Astrocyte (in vitro differentiated cells and primary cell): ENCODE measurements at regions not wholly inside any gene's neighbourhood (a gene's known extent, or its start where the extent isn't known, plus 50 kb on each side); places are given as distances from the start of the nearest gene placed in this dataset.
A peak's percentile ranks its signal among the peaks of the same experiment; 100 is the strongest.

Experiments used
- DNase-seq: peaks from one replicate; pipeline ENCODE4 v3.0.0-alpha.2; 2010; ENCODE audit warnings: low read depth
- FAIRE-seq: peaks from 2 replicates; lab custom pipeline; 2011; peaks lifted over from hg19 to GRCh38; lab: Jason Lieb, UNC
- H2AFZ ChIP-seq: 2 replicates; pipeline ENCODE4 v1.6.0; 2012; ENCODE audit warnings: low read depth, low read length, inconsistent platforms
- H3K27ac ChIP-seq: 2 replicates; pipeline ENCODE4 v1.5.1; 2011; ENCODE audit warnings: low read depth, low read length, inconsistent platforms
- H3K27me3 ChIP-seq: 2 replicates; pipeline ENCODE4 v1.6.0; 2011; ENCODE audit warnings: low read length, inconsistent platforms; ENCODE audit not compliant: insufficient read depth
- H3K36me3 ChIP-seq: 2 replicates; pipeline ENCODE4 v1.5.1; 2011; ENCODE audit warnings: low read length, inconsistent platforms; ENCODE audit not compliant: insufficient read depth
- H3K4me1 ChIP-seq: 2 replicates; pipeline ENCODE4 v1.5.1; 2011; ENCODE audit warnings: low read length, inconsistent platforms; ENCODE audit not compliant: insufficient read depth
- H3K4me2 ChIP-seq: 2 replicates; pipeline ENCODE4 v1.6.0; 2012; ENCODE audit warnings: low read length, inconsistent platforms
- H3K4me3 ChIP-seq: 2 replicates; pipeline ENCODE4 v1.5.1; 2011; ENCODE audit warnings: low read depth, mild to moderate bottlenecking, low read length, inconsistent platforms; ENCODE audit not compliant: insufficient read depth
- H3K79me2 ChIP-seq: 2 replicates; pipeline ENCODE4 v1.6.0; 2012; ENCODE audit warnings: mild to moderate bottlenecking, low read length, inconsistent platforms; ENCODE audit not compliant: insufficient read depth
- H3K9ac ChIP-seq: 2 replicates; pipeline ENCODE4 v1.6.0; 2012; ENCODE audit warnings: mild to moderate bottlenecking, low read length, inconsistent platforms
- H3K9me3 ChIP-seq: 2 replicates; pipeline ENCODE4 v1.5.1; 2012; ENCODE audit warnings: low read depth, mild to moderate bottlenecking, low read length, inconsistent platforms; ENCODE audit not compliant: insufficient read depth
- H4K20me1 ChIP-seq: 2 replicates; pipeline ENCODE4 v1.6.0; 2012; ENCODE audit warnings: low read length, inconsistent platforms; ENCODE audit not compliant: insufficient read depth
- H3K27ac Mint-ChIP-seq: one replicate; pipeline ENCODE4 v1.8.0; 2021; ENCODE audit warnings: mild to moderate bottlenecking, mixed read lengths; ENCODE audit not compliant: unreplicated experiment
- H3K27me3 Mint-ChIP-seq: one replicate; pipeline ENCODE4 v1.8.0; 2021; ENCODE audit warnings: low read depth, mixed read lengths; ENCODE audit not compliant: unreplicated experiment
- H3K36me3 Mint-ChIP-seq: one replicate; pipeline ENCODE4 v1.8.0; 2021; ENCODE audit warnings: low read depth, mixed read lengths; ENCODE audit not compliant: unreplicated experiment
- H3K4me1 Mint-ChIP-seq: one replicate; pipeline ENCODE4 v1.8.0; 2021; ENCODE audit warnings: low read depth, mixed read lengths; ENCODE audit not compliant: unreplicated experiment
- H3K4me3 Mint-ChIP-seq: one replicate; pipeline ENCODE4 v1.8.0; 2021; ENCODE audit warnings: mild to moderate bottlenecking, moderate library complexity, mixed read lengths; ENCODE audit not compliant: unreplicated experiment
- H3K9me3 Mint-ChIP-seq: one replicate; pipeline ENCODE4 v1.8.0; 2021; ENCODE audit warnings: mild to moderate bottlenecking, mixed read lengths; ENCODE audit not compliant: unreplicated experiment
- EZH2 ChIP-seq: IDR thresholded peaks from 2 replicates; pipeline ENCODE4 v1.6.1; 2012; ENCODE audit warnings: mild to moderate bottlenecking, low read length, inconsistent platforms; ENCODE audit not compliant: insufficient read depth
- TF ChIP-seq, protein P1 (sequence below): IDR thresholded peaks from 2 replicates; pipeline ENCODE4 v1.5.1; 2011; ENCODE audit warnings: low read depth, mild to moderate bottlenecking, inconsistent platforms, low read length, moderate library complexity; ENCODE audit not compliant: insufficient read depth

DNA sequence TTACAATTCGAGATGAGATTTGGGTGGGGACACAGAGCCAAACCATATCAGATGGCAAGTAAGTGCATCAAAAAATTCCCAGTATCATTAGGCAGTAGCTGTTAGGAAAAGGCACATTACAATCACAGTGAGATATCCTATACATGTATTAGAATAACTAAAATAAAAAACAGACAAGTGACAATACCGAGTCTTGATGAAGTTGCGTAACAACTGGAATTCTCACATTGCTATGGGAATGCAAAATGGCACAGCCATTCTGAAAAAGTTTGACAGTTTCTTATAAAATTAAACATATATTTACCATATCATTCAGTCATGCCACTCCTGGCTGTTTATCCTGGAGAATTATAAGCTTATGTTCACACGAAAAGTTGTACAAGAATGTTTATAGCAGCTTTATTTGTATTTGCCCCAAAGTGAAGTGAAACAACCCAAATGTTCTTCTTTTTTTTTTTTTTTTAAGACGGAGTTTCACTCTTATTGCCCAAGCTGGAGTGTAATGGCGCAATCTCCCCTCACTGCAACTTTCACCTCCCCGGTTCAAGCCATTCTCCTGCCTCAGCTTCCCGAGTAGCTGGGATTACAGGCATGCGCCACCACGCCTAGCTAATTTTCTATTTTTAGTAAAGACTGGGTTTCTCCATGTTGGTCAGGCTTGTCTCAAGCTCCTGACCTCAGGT is 93.1 kb upstream of the TLE1 start:
- no peak for FAIRE-seq
- Histone ChIP-seq H3K79me2 (no peaks in the 10 kb centered on the region), H3K4me3 (no peak overlapping the region), H3K9ac (no peak overlapping the region), H3K9me3 (no peaks in the 10 kb centered on the region), H3K27ac (no peak overlapping the region), H3K36me3 (no peaks in the 10 kb centered on the region), H3K4me2 (no peak overlapping the region), H4K20me1 (no peaks in the 10 kb centered on the region), H3K27me3 (no peaks in the 10 kb centered on the region), H3K4me1 (peaks cover under 1% of the 10 kb centered on the region), H2AFZ (no peak overlapping the region)
- Mint-ChIP-seq H3K27me3 (no peaks in the 10 kb centered on the region), H3K4me3 (no peak overlapping the region), H3K4me1 (peaks cover under 1% of the 10 kb centered on the region), H3K27ac (no peak overlapping the region), H3K9me3 (no peaks in the 10 kb centered on the region), H3K36me3 (no peaks in the 10 kb centered on the region)
- TF ChIP-seq, protein P1, sequence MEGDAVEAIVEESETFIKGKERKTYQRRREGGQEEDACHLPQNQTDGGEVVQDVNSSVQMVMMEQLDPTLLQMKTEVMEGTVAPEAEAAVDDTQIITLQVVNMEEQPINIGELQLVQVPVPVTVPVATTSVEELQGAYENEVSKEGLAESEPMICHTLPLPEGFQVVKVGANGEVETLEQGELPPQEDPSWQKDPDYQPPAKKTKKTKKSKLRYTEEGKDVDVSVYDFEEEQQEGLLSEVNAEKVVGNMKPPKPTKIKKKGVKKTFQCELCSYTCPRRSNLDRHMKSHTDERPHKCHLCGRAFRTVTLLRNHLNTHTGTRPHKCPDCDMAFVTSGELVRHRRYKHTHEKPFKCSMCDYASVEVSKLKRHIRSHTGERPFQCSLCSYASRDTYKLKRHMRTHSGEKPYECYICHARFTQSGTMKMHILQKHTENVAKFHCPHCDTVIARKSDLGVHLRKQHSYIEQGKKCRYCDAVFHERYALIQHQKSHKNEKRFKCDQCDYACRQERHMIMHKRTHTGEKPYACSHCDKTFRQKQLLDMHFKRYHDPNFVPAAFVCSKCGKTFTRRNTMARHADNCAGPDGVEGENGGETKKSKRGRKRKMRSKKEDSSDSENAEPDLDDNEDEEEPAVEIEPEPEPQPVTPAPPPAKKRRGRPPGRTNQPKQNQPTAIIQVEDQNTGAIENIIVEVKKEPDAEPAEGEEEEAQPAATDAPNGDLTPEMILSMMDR, result no peak
- no peak for TF ChIP-seq EZH2
- DNase-seq, result no peak

DNA sequence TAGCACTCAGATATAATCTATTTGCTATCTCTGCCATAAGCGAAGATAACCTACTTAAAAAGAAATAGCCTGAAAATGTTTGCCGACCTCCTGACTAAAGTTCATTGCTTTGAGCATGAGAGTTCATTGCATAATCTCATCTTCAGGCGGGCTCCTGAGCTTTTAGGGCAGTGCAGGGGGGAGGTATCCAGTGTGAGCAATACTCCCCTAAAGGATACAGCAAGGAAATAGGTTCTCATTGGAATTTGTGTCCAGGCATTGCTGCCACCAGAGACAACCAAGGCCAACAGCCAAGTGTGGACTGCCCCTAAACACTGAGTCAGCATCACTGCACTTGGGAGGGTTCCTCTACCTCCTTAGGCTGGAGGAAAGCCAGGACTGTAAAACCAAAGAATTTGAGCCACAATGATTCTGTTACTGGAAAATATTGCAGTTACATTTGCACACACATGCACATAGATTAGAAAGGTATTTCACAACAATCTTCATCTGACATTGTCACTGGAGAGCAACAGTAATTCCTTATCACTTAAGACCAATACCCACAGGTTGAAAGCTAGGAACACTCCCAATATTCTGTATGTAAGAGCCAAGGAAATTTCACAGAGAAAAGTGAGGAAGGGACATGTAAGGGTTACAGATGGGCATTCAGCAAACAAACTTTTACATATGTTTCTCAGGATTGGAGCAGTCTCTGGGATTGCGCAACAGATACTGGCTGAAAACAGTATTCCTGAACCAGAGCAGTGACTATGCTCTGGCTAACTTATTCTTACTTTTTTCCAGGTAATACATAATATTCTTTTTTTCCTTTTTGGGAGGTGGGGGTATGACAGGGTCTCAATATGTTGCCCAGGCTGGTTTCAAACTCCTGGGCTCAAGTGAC is 98.6 kb upstream of the TLE1 start:
- peak overlapping the region; percentile 0 for H3K27ac Mint-ChIP-seq
- no peaks in the 10 kb centered on the region for H3K27me3 Mint-ChIP-seq
- H3K27ac ChIP-seq, result no peak overlapping the region
- H3K27me3 ChIP-seq, result no peaks in the 10 kb centered on the region
- no peak for TF ChIP-seq EZH2
- TF ChIP-seq, protein P1, result no peak
- H3K4me2 ChIP-seq, result peak overlapping the region; percentile 50
- H3K4me1 ChIP-seq, result peaks cover 16% of the 10 kb centered on the region
- H3K36me3 ChIP-seq, result no peaks in the 10 kb centered on the region
- no peaks in the 10 kb centered on the region for H3K79me2 ChIP-seq
- H4K20me1 ChIP-seq, result no peaks in the 10 kb centered on the region
- H3K4me3 Mint-ChIP-seq, result no peak overlapping the region
- H3K36me3 Mint-ChIP-seq, result no peaks in the 10 kb centered on the region
- no peak overlapping the region for H3K9ac ChIP-seq
- H3K9me3 Mint-ChIP-seq, result no peaks in the 10 kb centered on the region
- H3K9me3 ChIP-seq, result no peaks in the 10 kb centered on the region
- DNase-seq (peak; percentile 96), FAIRE-seq (peak; percentile 97)
- H3K4me1 Mint-ChIP-seq, result peaks cover 12% of the 10 kb centered on the region
- H2AFZ ChIP-seq, result no peak overlapping the region
- H3K4me3 ChIP-seq, result no peak overlapping the region
